ENCODE measurements at regions not wholly inside any gene's neighbourhood (a gene's known extent, or its start where the extent isn't known, plus 50 kb on each side); places are given as distances from the start of the nearest gene placed in this dataset.

- H3K36me3 ChIP-seq (ENCODE audit: insufficient read depth, low read length): no peaks in the 10 kb centered on the region
- H3K9me3 ChIP-seq (ENCODE audit: low read depth, low read length): no peaks in the 10 kb centered on the region
- H3K4me3 ChIP-seq: no peak overlapping the region
- TF ChIP-seq POLR2AphosphoS5 (IDR thresholded peaks at IDR 0.05; ENCODE audit: borderline replicate concordance, low read depth, low read length) (no peak), EZH2 (IDR thresholded peaks at IDR 0.05) (no peak), FOXP2 (optimal IDR thresholded peaks at IDR 0.05; ENCODE audit: control extremely low read depth, extremely low read length, insufficient read depth) (no peak)
- no peak for DNase-seq (ENCODE audit: low read depth, low spot score)
- H3K9ac ChIP-seq (ENCODE audit: insufficient read length): no peak overlapping the region
- H3K27ac ChIP-seq: no peak overlapping the region
Measured at GRCh38 chr1:238312969-238313368, 422.2 kb upstream of the ZP4 start.

- H3K9me3 ChIP-seq (ENCODE audit: low read depth, low read length): no peaks in the 10 kb centered on the region
- H3K36me3 ChIP-seq (ENCODE audit: insufficient read depth, low read length): no peaks in the 10 kb centered on the region
- no peak for DNase-seq (ENCODE audit: low read depth, low spot score)
- no peak overlapping the region for H3K4me3 ChIP-seq
- no peak for TF ChIP-seq FOXP2 (optimal IDR thresholded peaks at IDR 0.05; ENCODE audit: control extremely low read depth, extremely low read length, insufficient read depth)
- TF ChIP-seq POLR2AphosphoS5 (IDR thresholded peaks at IDR 0.05; ENCODE audit: borderline replicate concordance, low read depth, low read length): no peak
- TF ChIP-seq EZH2 (IDR thresholded peaks at IDR 0.05): no peak
- H3K27ac ChIP-seq: no peak overlapping the region
- no peak overlapping the region for H3K9ac ChIP-seq (ENCODE audit: insufficient read length)
Measured at GRCh38 chr1:238306411-238306810, 415.7 kb upstream of the ZP4 start.

- Histone ChIP-seq H3K36me3 (ENCODE audit: insufficient read depth, low read length) (no peaks in the 10 kb centered on the region), H3K9me3 (ENCODE audit: low read depth, low read length) (no peaks in the 10 kb centered on the region), H3K27ac (no peak overlapping the region), H3K9ac (ENCODE audit: insufficient read length) (no peak overlapping the region), H3K4me3 (no peak overlapping the region)
- DNase-seq (ENCODE audit: low read depth, low spot score): no peak
- TF ChIP-seq FOXP2 (optimal IDR thresholded peaks at IDR 0.05; ENCODE audit: control extremely low read depth, extremely low read length, insufficient read depth) (no peak), POLR2AphosphoS5 (IDR thresholded peaks at IDR 0.05; ENCODE audit: borderline replicate concordance, low read depth, low read length) (no peak), EZH2 (IDR thresholded peaks at IDR 0.05) (no peak)
Measured at GRCh38 chr1:238302646-238303045, 411.9 kb upstream of the ZP4 start.

GRCh38 chr1:238296371-238296770 lies 405.6 kb upstream of the ZP4 start:
- H3K36me3 ChIP-seq (ENCODE audit: insufficient read depth, low read length): no peaks in the 10 kb centered on the region
- no peak overlapping the region for H3K4me3 ChIP-seq
- H3K9me3 ChIP-seq (ENCODE audit: low read depth, low read length): no peaks in the 10 kb centered on the region
- no peak overlapping the region for H3K9ac ChIP-seq (ENCODE audit: insufficient read length)
- DNase-seq (ENCODE audit: low read depth, low spot score): no peak
- no peak for TF ChIP-seq POLR2AphosphoS5 (IDR thresholded peaks at IDR 0.05; ENCODE audit: borderline replicate concordance, low read depth, low read length)
- no peak overlapping the region for H3K27ac ChIP-seq

- Histone ChIP-seq H3K27ac (no peak overlapping the region), H3K9me3 (ENCODE audit: low read depth, low read length) (no peaks in the 10 kb centered on the region), H3K36me3 (ENCODE audit: insufficient read depth, low read length) (no peaks in the 10 kb centered on the region), H3K4me3 (no peak overlapping the region), H3K9ac (ENCODE audit: insufficient read length) (no peak overlapping the region)
- TF ChIP-seq EZH2 (IDR thresholded peaks at IDR 0.05) (no peak), POLR2AphosphoS5 (IDR thresholded peaks at IDR 0.05; ENCODE audit: borderline replicate concordance, low read depth, low read length) (no peak), FOXP2 (optimal IDR thresholded peaks at IDR 0.05; ENCODE audit: control extremely low read depth, extremely low read length, insufficient read depth) (no peak)
- DNase-seq (ENCODE audit: low read depth, low spot score): no peak
Measured at GRCh38 chr1:238293075-238293474, 402.4 kb upstream of the ZP4 start.

- Histone ChIP-seq H3K9ac (ENCODE audit: insufficient read length) (no peak overlapping the region), H3K36me3 (ENCODE audit: insufficient read depth, low read length) (no peaks in the 10 kb centered on the region), H3K27ac (no peak overlapping the region), H3K9me3 (ENCODE audit: low read depth, low read length) (no peaks in the 10 kb centered on the region), H3K4me3 (no peak overlapping the region)
- no peak for DNase-seq (ENCODE audit: low read depth, low spot score)
- no peak for TF ChIP-seq EZH2 (IDR thresholded peaks at IDR 0.05)
- no peak for TF ChIP-seq FOXP2 (optimal IDR thresholded peaks at IDR 0.05; ENCODE audit: control extremely low read depth, extremely low read length, insufficient read depth)
- no peak for TF ChIP-seq POLR2AphosphoS5 (IDR thresholded peaks at IDR 0.05; ENCODE audit: borderline replicate concordance, low read depth, low read length)
Measured at GRCh38 chr1:238281418-238281817, 390.7 kb upstream of the ZP4 start.

- TF ChIP-seq POLR2AphosphoS5 (IDR thresholded peaks at IDR 0.05; ENCODE audit: borderline replicate concordance, low read depth, low read length) (no peak), FOXP2 (optimal IDR thresholded peaks at IDR 0.05; ENCODE audit: control extremely low read depth, extremely low read length, insufficient read depth) (no peak), EZH2 (IDR thresholded peaks at IDR 0.05) (no peak)
- no peak overlapping the region for H3K9ac ChIP-seq (ENCODE audit: insufficient read length)
- no peaks in the 10 kb centered on the region for H3K9me3 ChIP-seq (ENCODE audit: low read depth, low read length)
- no peak overlapping the region for H3K4me3 ChIP-seq
- no peak overlapping the region for H3K27ac ChIP-seq
- no peaks in the 10 kb centered on the region for H3K36me3 ChIP-seq (ENCODE audit: insufficient read depth, low read length)
- DNase-seq (ENCODE audit: low read depth, low spot score): no peak
Measured at GRCh38 chr1:238279694-238280380, 389.1 kb upstream of the ZP4 start.

- Histone ChIP-seq H3K36me3 (ENCODE audit: insufficient read depth, low read length) (no peaks in the 10 kb centered on the region), H3K27ac (no peak overlapping the region), H3K9ac (ENCODE audit: insufficient read length) (no peak overlapping the region), H3K9me3 (ENCODE audit: low read depth, low read length) (no peaks in the 10 kb centered on the region), H3K4me3 (no peak overlapping the region)
- no peak for TF ChIP-seq POLR2AphosphoS5 (IDR thresholded peaks at IDR 0.05; ENCODE audit: borderline replicate concordance, low read depth, low read length)
- no peak for TF ChIP-seq EZH2 (IDR thresholded peaks at IDR 0.05)
- no peak for TF ChIP-seq FOXP2 (optimal IDR thresholded peaks at IDR 0.05; ENCODE audit: control extremely low read depth, extremely low read length, insufficient read depth)
- no peak for DNase-seq (ENCODE audit: low read depth, low spot score)
Measured at GRCh38 chr1:238272145-238272544, 381.4 kb upstream of the ZP4 start.

- DNase-seq (ENCODE audit: low read depth, low spot score): no peak
- no peaks in the 10 kb centered on the region for H3K9me3 ChIP-seq (ENCODE audit: low read depth, low read length)
Measured at GRCh38 chr1:238265866-238266265, 375.1 kb upstream of the ZP4 start.

More at GRCh38 chr1:238265866-238266265, 375.1 kb upstream of the ZP4 start:
- Histone ChIP-seq H3K36me3 (ENCODE audit: insufficient read depth, low read length) (no peaks in the 10 kb centered on the region), H3K4me3 (no peak overlapping the region), H3K27ac (no peak overlapping the region), H3K9ac (ENCODE audit: insufficient read length) (no peak overlapping the region)
- TF ChIP-seq EZH2 (IDR thresholded peaks at IDR 0.05): no peak
- TF ChIP-seq FOXP2 (optimal IDR thresholded peaks at IDR 0.05; ENCODE audit: control extremely low read depth, extremely low read length, insufficient read depth): no peak
- no peak for TF ChIP-seq POLR2AphosphoS5 (IDR thresholded peaks at IDR 0.05; ENCODE audit: borderline replicate concordance, low read depth, low read length)

All from SK-N-MC (cell line).